Colonic mucosa (tissue), 4 donors: ENCODE measurements at regions not wholly inside any gene's neighbourhood (a gene's known extent, or its start where the extent isn't known, plus 50 kb on each side); places are given as distances from the start of the nearest gene placed in this dataset.
"Not testable (repeated sequence)": the region's sequence is repeated elsewhere in the genome, so short reads cannot be mapped to it uniquely, and the experiment has no call there.

ENCODE experiments used
- DNase-seq: peaks from one replicate; pipeline ENCODE4 v3.0.0-alpha.2; 2020
- H3K27ac ChIP-seq: fragments of 200-600 bp; one replicate; pipeline ENCODE4 v1.8.0; 2021
- H3K27me3 ChIP-seq: fragments of 200-600 bp; one replicate; pipeline ENCODE4 v1.8.0; 2021
- H3K36me3 ChIP-seq: fragments of 200-600 bp; one replicate; pipeline ENCODE4 v1.8.0; 2021
- H3K4me1 ChIP-seq: fragments of 200-600 bp; one replicate; pipeline ENCODE4 v1.8.0; 2021; ENCODE audit warnings: mild to moderate bottlenecking
- H3K4me3 ChIP-seq: fragments of 200-600 bp; one replicate; pipeline ENCODE4 v1.8.0; 2021
- H3K9ac ChIP-seq, 2 donors: one replicate each; pipeline ENCODE4 v1.7.0; 2013; ENCODE audit warnings: control low read depth in 2 of 2, low read depth in 2 of 2, low read length in 2 of 2
- H3K9me3 ChIP-seq: fragments of 200-600 bp; one replicate; pipeline ENCODE4 v1.8.0; 2021
- intact Hi-C: fragments of 100-400 bp; cut with DNase I; formaldehyde crosslinking; loops from one replicate; pipeline ENCODE4 v1.14.1; 2022
- TF ChIP-seq, protein P1 (sequence below): fragments of 200-600 bp; IDR thresholded peaks from one replicate; pipeline ENCODE4 v1.8.0; 2022; ENCODE audit warnings: antibody characterized with exemption, mild to moderate bottlenecking
- donor health status: healthy.
- donor health status: DM: no; HTN: no; CAD: no.
- donor health status: DM: no; HTN: no; CAD: no.

DNA sequence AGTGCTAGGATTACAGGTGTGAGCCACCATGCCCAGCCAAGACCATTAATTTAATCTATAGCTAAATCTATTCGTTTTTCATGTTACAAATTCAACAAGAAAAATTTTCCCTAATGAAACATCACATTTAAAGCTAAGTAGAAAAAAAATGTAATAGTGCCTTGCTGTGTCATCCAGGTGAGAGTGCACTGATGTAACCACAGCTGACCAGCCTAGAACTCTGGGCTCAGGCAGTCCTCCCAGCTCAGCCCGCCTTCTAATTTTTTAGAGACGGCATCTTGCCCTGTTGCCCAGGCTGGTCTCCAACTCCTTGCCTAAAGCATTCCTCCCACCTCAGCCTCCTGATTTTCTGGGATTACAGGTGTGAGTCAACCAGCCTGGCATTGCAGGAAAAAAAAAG lies 109.0 kb downstream of the PPIAL4G start:
- TF ChIP-seq, protein P1, sequence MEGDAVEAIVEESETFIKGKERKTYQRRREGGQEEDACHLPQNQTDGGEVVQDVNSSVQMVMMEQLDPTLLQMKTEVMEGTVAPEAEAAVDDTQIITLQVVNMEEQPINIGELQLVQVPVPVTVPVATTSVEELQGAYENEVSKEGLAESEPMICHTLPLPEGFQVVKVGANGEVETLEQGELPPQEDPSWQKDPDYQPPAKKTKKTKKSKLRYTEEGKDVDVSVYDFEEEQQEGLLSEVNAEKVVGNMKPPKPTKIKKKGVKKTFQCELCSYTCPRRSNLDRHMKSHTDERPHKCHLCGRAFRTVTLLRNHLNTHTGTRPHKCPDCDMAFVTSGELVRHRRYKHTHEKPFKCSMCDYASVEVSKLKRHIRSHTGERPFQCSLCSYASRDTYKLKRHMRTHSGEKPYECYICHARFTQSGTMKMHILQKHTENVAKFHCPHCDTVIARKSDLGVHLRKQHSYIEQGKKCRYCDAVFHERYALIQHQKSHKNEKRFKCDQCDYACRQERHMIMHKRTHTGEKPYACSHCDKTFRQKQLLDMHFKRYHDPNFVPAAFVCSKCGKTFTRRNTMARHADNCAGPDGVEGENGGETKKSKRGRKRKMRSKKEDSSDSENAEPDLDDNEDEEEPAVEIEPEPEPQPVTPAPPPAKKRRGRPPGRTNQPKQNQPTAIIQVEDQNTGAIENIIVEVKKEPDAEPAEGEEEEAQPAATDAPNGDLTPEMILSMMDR = no peak
- H3K4me3 ChIP-seq = no peak overlapping the region
- intact Hi-C loops = no loop called here
- H3K27me3 ChIP-seq = no peaks in the 10 kb centered on the region
- no peak overlapping the region for H3K27ac ChIP-seq
- H3K9me3 ChIP-seq = no peaks in the 10 kb centered on the region
- no peaks in the 10 kb centered on the region for H3K36me3 ChIP-seq
- H3K9ac ChIP-seq = no peak overlapping the region
- DNase-seq = no peak
- H3K4me1 ChIP-seq = peaks cover 6% of the 10 kb centered on the region

DNA sequence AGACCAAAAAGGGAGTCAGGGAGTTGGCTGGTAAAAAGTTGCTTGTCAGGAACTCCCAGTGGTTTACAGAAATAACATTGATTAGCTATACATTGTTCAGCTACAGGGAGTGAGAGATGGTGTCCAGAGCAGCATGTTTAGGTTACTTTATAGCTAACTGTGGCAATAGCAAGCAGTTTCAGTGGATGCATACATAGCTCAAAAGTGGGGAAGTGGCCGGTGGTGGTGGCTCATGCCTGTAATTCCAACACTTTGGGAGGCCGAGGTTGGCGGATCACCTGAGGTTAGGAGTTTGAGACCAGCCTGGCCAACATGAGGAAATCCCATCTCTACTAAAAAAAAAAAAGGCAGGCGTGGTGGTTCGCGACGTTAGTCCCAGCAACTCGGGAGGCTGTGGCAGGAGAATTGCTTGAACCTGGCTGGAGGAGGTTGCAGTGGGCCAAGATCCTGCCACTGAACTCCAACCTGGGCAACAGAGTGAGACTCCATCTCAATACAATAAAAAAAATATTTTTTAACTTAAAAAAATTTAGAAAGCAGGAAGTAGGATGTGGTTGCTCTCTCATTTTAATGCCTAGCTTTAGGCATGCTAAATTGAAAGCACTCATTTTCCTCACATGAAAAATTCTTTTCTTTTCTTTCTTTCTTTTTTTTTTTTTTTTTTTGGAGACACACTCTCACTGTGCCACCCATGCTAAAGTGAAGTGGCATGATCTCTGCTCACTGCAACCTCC lies 109.7 kb downstream of the PPIAL4G start:
- Histone ChIP-seq H3K9ac (no peak overlapping the region), H3K36me3 (no peaks in the 10 kb centered on the region), H3K27me3 (no peaks in the 10 kb centered on the region), H3K4me1 (peaks cover 6% of the 10 kb centered on the region), H3K9me3 (no peaks in the 10 kb centered on the region), H3K27ac (peak overlapping the region; percentile 47), H3K4me3 (no peak overlapping the region)
- TF ChIP-seq, protein P1 = no peak
- DNase-seq = no peak
- intact Hi-C loops = no loop called here

DNA sequence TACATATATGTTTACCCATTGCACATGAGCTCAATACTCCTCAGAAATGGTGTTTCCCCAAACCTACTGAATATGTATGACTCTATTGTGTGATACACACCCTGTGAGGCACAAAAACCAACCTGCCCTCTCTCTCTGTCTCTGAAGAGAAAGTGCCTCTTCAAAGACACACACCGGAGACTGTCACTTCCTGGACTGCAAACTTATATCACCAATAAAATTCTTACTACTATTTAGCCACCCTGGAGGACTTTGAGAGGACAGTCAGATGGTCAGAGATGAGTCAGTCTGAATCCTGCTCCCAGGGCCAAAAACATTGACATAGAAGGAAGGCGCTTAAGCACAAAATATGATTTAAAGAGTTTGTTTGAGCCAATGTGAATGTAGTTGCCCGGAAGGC lies 110.4 kb downstream of the PPIAL4G start:
- DNase-seq = peak; percentile 40
- TF ChIP-seq, protein P1 = no peak
- intact Hi-C loops = no loop called here

DNA sequence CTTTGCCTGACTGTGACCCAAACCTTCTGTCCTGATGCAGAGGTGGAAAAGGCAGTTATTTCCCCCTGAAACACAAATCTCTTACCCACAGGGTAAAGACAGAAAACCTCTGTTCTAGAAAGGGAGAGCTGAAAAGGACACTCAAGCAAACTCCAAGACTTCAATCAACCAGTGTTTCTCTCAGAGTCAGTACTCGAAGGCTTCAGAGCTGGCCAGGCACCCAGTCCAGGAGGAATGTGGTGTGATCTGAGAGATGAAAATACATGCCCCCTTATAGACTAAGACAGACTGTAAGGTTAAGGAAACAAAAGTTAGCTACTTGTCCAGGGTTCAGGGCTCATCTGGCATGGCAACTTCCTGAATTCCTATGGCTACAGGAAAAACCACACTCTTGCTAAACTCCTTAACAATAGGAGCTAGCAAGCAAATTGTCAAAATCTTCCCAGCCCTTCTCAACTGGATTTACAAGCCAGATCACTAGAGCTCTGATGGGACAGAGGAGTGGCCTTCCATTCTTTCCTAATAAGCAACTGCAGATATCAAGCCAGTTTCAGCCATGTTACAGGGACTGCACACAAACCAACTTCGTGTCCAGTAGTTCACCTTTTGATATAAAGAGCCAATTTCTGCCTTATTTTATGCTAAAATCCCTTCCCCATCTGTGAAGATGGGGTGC lies 110.9 kb downstream of the PPIAL4G start:
- H3K9me3 ChIP-seq, H3K4me1 ChIP-seq, DNase-seq, intact Hi-C loops, H3K27me3 ChIP-seq, H3K4me3 ChIP-seq, H3K36me3 ChIP-seq: not testable (repeated sequence)
- H3K9ac ChIP-seq = peak overlapping the region in 1 of 2 donors; percentile 19
- H3K27ac ChIP-seq = peak overlapping the region; percentile 47

More for the DNA sequence above, 110.4 kb downstream of the PPIAL4G start:
- peaks cover 6% of the 10 kb centered on the region for H3K4me1 ChIP-seq
- H3K4me3 ChIP-seq = no peak overlapping the region
- no peaks in the 10 kb centered on the region for H3K27me3 ChIP-seq
- no peaks in the 10 kb centered on the region for H3K9me3 ChIP-seq
- peak overlapping the region; percentile 47 for H3K27ac ChIP-seq
- no peaks in the 10 kb centered on the region for H3K36me3 ChIP-seq
- H3K9ac ChIP-seq = no peak overlapping the region

DNA sequence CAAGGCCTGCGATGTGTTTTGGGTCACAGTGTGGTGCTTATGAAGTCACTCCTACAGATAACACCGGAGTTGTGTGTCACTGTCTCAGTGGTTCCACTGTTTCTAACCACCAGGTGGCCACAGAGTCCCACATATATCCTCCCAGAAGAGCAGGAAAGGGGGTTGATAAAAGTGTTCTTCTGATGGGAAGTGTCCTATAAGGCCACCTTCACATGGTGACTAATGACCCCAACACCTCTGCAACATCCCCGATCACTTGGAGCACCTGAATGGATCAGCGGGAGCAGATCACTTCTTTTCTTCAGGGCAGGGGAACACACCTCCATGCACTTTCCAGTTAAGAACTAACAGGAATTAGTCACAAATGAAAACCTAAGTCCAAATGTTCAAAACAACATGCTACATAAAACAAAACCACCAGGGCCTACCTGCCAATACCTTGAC lies 111.5 kb downstream of the PPIAL4G start:
- intact Hi-C loops, H3K9me3 ChIP-seq, H3K4me3 ChIP-seq, H3K27me3 ChIP-seq, H3K36me3 ChIP-seq, H3K4me1 ChIP-seq: not testable (repeated sequence)
- peak; percentile 79 for DNase-seq
- Histone ChIP-seq H3K9ac (peak overlapping the region in 1 of 2 donors; percentile 19), H3K27ac (peak overlapping the region; percentile 47)
- TF ChIP-seq, protein P1 = peak; percentile 67

DNA sequence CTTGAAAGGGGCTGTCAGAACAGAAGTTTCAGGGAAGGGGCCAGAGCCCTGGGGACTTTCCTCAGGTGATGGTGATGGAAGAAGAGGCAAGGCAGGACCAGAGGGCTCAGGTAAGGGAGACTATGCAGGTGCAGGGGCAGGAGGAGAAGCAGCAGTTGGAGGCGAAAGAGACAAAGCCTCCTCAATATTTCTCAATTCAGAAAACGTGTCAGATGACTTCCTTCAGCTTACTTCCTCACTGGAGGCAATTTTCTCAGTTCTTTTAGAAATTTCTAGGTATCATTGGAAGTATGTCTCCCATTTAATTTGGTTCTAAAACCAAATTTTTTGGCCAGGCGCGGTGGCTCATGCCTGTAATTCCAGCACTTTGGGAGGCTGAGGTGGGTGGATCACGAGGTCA lies 112.4 kb downstream of the PPIAL4G start:
- intact Hi-C loops, H3K9me3 ChIP-seq: not testable (repeated sequence)

More for the DNA sequence above, 112.4 kb downstream of the PPIAL4G start:
- not testable (repeated sequence) for H3K27ac ChIP-seq, H3K4me1 ChIP-seq, H3K4me3 ChIP-seq, H3K27me3 ChIP-seq, H3K36me3 ChIP-seq, DNase-seq, H3K9ac ChIP-seq
